BJ (cell line): ENCODE measurements at regions not wholly inside any gene's neighbourhood (a gene's known extent, or its start where the extent isn't known, plus 50 kb on each side); places are given as distances from the start of the nearest gene placed in this dataset.
A peak's percentile ranks its signal among the peaks of the same experiment; 100 is the strongest.

Experiments used
- CTCF ChIA-PET: fragments of 350-600 bp; formaldehyde crosslinking; extraction: SDS; loops from one replicate; lab custom pipeline; 2021; ENCODE audit warnings: antibody characterized with exemption, inconsistent platforms; lab: Yijun Ruan, JAX
- POLR2A ChIA-PET: fragments of 300-600 bp; sonication (Branson Sonifier 250); formaldehyde crosslinking; extraction: SDS; loops from one replicate; lab custom pipeline; 2021; ENCODE audit warnings: antibody characterized with exemption; lab: Charles Lee
- DNase-seq: peaks from one replicate; pipeline ENCODE4 v3.0.0-alpha.2; 2011; ENCODE audit warnings: low read depth
- H3K27me3 ChIP-seq: 2 replicates; pipeline ENCODE4 v1.6.0; 2011; ENCODE audit warnings: low read length; ENCODE audit not compliant: control insufficient read depth, insufficient read depth
- H3K36me3 ChIP-seq: 2 replicates; pipeline ENCODE4 v1.5.1; 2011; ENCODE audit warnings: low read length; ENCODE audit not compliant: control insufficient read depth, insufficient read depth
- H3K4me3 ChIP-seq: 2 replicates; pipeline ENCODE4 v1.5.1; 2011; ENCODE audit warnings: low read depth, mild to moderate bottlenecking, control low read depth, low read length
- TF ChIP-seq, protein P1 (sequence below): IDR thresholded peaks from 2 replicates; pipeline ENCODE4 v1.5.1; 2011; ENCODE audit warnings: low read depth, mild to moderate bottlenecking, control low read depth, inconsistent platforms, low read length, moderate library complexity; ENCODE audit not compliant: insufficient read depth

DNA sequence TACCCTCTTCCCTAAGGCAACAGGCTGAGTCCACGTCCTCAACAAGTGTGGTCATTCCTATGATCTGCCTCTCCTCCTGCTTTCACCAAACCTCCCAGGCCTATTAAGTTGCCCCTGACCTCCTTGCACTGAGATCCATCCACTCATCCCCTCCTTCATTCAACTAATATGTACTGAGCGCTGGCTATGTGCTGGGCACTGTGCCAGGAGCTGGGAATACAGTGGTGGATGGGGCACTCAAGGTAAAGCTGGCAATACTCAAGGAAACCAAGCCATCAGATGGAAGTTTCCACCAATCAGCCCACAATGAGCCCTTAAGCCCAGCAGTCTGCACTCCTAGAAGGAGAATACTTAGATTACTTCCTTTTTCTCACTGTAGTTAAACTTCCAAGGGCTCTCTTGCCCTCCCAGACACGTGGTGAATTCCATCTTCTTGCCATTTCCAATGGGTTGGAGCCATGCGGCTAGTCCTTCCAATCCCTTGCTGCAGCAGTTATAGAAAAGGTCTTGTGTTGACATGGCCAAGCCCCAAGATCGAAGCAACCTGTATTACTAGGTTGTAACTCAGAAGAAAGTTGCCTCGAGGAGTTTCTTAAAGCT, 279.9 kb upstream of the RUNX1 start:
- POLR2A ChIA-PET = no interaction called here
- H3K27me3 ChIP-seq = no peaks in the 10 kb centered on the region

DNA sequence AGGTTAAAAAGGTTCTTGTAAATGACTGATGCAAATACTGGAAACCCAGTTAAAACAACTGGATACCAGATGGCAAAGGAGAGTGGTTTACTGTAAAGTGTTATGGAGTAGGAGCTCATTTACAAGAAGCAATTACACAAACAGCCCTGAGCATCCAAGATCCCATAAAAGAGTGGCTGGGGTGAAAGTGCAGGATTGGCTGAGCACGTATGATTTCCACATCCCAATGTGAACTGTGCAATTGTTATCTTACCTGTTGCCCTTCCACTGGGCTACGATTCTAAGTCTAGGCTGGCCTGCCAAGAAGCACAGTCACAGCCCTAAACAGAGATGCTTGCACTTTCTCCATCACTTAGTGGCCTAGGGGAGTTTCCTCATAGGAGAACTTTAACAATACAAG, 277.6 kb upstream of the RUNX1 start:
- peak; percentile 81 for DNase-seq
- POLR2A ChIA-PET = no interaction called here
- H3K27me3 ChIP-seq = no peaks in the 10 kb centered on the region
- CTCF ChIA-PET = no interaction called here
- no peaks in the 10 kb centered on the region for H3K36me3 ChIP-seq
- TF ChIP-seq, protein P1, sequence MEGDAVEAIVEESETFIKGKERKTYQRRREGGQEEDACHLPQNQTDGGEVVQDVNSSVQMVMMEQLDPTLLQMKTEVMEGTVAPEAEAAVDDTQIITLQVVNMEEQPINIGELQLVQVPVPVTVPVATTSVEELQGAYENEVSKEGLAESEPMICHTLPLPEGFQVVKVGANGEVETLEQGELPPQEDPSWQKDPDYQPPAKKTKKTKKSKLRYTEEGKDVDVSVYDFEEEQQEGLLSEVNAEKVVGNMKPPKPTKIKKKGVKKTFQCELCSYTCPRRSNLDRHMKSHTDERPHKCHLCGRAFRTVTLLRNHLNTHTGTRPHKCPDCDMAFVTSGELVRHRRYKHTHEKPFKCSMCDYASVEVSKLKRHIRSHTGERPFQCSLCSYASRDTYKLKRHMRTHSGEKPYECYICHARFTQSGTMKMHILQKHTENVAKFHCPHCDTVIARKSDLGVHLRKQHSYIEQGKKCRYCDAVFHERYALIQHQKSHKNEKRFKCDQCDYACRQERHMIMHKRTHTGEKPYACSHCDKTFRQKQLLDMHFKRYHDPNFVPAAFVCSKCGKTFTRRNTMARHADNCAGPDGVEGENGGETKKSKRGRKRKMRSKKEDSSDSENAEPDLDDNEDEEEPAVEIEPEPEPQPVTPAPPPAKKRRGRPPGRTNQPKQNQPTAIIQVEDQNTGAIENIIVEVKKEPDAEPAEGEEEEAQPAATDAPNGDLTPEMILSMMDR = no peak
- H3K4me3 ChIP-seq = no peak overlapping the region

More for the DNA sequence above, 279.9 kb upstream of the RUNX1 start:
- DNase-seq = no peak
- TF ChIP-seq, protein P1 = no peak
- CTCF ChIA-PET = interaction anchor here (1.1 kb wide), 1 partner anchor 9 kb away, joined by 5 read pairs; no protein-coding TSS in a partner anchor
- no peak overlapping the region for H3K4me3 ChIP-seq
- no peaks in the 10 kb centered on the region for H3K36me3 ChIP-seq

DNA sequence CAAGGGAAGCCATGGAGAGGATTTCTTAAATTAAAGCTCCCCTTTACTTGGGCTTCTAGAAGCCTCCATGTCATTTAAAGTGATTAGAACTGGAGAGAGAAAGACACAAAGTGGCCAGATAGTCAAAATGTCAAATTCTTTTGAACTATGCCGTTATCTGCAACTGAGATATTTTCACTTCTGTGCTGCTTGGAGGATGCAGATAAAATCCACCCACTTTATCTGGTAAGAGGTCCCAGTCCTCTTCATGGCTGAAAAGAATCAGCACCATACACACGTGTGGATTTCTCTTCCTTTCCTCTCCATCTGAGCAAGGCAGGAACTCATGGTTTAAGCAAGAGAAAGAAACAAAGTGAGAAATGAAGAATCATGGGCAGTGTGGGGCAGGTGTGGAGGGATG, 276.9 kb upstream of the RUNX1 start:
- ChIA-PET CTCF (interaction anchor here (1.3 to 1.6 kb wide), 2 partner anchors 30 to 72 kb away, joined by 3 to 4 read pairs; no protein-coding TSS in a partner anchor), POLR2A (no interaction called here)
- DNase-seq = no peak
- Histone ChIP-seq H3K4me3 (no peak overlapping the region), H3K36me3 (no peaks in the 10 kb centered on the region), H3K27me3 (no peaks in the 10 kb centered on the region)
- TF ChIP-seq, protein P1 = no peak

DNA sequence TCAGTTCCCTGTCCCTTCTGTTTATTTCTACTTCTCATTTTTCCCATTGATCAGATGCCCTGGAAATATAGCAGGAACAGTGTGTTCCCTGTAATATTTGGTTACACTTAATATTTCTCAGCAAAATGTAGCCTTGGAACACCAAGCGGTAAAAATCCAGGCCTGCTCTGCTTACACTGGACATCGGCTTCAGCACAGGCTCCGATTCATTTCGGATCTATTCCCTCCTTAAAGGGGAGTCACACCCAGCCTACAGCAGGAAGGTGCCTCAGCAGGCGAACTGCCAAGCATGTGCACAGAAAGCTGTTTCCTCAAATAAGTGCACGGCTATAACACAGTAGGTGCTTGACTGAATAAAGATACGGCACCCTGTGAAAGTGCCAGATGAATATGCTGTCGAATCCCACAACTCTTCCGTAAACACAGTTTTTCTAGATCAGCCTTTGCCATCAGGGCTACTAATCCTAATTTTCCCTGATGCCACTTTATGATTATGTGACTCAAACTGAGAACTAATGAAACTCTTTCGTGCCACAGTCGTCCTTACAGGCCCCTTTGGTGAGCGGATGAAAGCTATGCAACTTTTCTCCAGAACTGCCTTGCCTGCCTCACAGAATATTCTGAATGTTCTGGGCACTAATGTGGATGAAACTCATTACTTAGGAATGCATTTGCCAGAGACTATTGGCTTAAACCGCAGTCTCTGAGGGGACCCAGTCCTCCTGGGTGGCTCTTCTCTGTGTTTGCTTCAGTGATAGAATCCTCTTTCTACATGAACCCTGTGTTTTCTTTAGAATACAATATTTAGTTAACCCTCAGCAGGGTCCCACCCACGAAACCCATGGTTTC, 275.5 kb upstream of the RUNX1 start:
- CTCF ChIA-PET = interaction anchor here (0.6 to 1.6 kb wide), 2 partner anchors 9 to 71 kb away, joined by 3 read pairs; no protein-coding TSS in a partner anchor
- H3K27me3 ChIP-seq = no peaks in the 10 kb centered on the region
- H3K36me3 ChIP-seq = no peaks in the 10 kb centered on the region
- TF ChIP-seq, protein P1 = no peak
- POLR2A ChIA-PET = interaction anchor here (0.5 kb wide), 1 partner anchor 443 kb away, joined by 3 read pairs; no protein-coding TSS in a partner anchor
- DNase-seq = peak; percentile 61
- no peak overlapping the region for H3K4me3 ChIP-seq

DNA sequence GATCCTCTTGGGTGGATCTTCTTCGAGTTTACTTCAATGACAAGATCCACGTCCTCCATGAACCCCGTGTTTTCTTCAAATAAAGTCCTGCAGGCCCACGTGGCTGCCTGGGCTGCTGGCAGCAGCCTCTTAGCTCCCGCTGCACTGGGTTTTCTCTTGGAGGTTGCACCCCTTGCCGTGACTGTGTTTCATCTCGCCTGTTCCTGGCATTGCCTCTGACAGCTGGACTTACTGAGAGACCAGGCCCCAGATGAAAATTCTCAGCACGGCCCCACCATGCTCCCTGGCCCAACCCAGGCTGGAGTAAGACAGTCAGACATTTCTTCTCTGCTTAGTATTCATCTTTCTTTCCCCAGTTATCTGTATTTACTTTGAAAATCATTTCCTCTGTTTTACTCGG, 274.8 kb upstream of the RUNX1 start:
- no peak for DNase-seq
- TF ChIP-seq, protein P1 = no peak
- Histone ChIP-seq H3K36me3 (no peaks in the 10 kb centered on the region), H3K27me3 (no peaks in the 10 kb centered on the region), H3K4me3 (no peak overlapping the region)
- CTCF ChIA-PET = no interaction called here
- POLR2A ChIA-PET = no interaction called here
